ENCODE measurements at regions not wholly inside any gene's neighbourhood (a gene's known extent, or its start where the extent isn't known, plus 50 kb on each side); places are given as distances from the start of the nearest gene placed in this dataset.
A peak's percentile ranks its signal among the peaks of the same experiment; 100 is the strongest.

DNA sequence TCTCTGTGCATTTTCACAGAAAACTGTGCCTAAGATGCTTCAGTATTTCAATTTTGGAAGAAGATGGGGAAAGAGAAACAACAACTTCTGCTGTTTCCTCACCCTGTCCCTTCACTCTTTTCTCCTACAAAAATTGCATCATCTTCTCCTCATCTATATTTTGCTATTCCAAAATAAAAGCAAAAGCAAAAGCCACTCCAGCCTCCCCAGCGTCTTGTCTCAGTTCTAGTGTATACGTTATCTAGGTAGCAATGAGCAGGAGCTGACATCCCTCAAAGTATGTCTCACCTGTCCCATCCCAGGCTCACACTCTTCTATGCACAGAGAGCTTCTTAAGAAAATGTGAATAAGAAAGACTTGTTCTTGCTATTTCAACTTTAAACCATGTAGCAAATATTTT is 163.8 kb upstream of the TAB2 start:
- Histone ChIP-seq H3K36me3 (ENCODE audit: control insufficient read depth, insufficient read depth, low read length) (no peaks in the 10 kb centered on the region), H3K79me2 (ENCODE audit: control insufficient read depth, insufficient read depth, low read length) (no peaks in the 10 kb centered on the region), H3K4me1 (replicated peaks in 1 of 2; ENCODE audit: control insufficient read depth in 2 of 2, insufficient read depth in 2 of 2, low read length in 2 of 2) (0 out of 5 replicates have a peak, but pooled peaks cover 0 to 2% of the 10 kb centered on the region in 2 experiments), H3K9ac (ENCODE audit: insufficient read depth in 1 of 2, low read depth in 2 of 2, low read length in 2 of 2) (no peak overlapping the region), H3K27ac (ENCODE audit: extremely low read depth, low read depth, low read length) (no peak overlapping the region), H3K4me2 (ENCODE audit: insufficient read depth, low read length) (no peak overlapping the region), H2AFZ (ENCODE audit: low read depth, low read length) (no peak overlapping the region), H3K27me3 (ENCODE audit: control insufficient read depth in 2 of 2, insufficient read depth in 2 of 2, low read length in 2 of 2) (no peaks in the 10 kb centered on the region; a peak in 2 of 5 replicates), H4K20me1 (replicated peaks; ENCODE audit: control insufficient read depth, insufficient read depth, low read length) (no peaks in the 10 kb centered on the region), H3K4me3 (no peak overlapping the region), H3K9me1 (ENCODE audit: control insufficient read depth, insufficient read depth, low read length) (no peaks in the 10 kb centered on the region), H3K9me3 (replicated peaks; ENCODE audit: control insufficient read depth, insufficient read depth, low read depth, low read length) (no peaks in the 10 kb centered on the region)
- intact Hi-C loops (cut with micrococcal nuclease), result no loop called here
- POLR2A ChIA-PET, result interaction anchor here (1.1 to 2.2 kb wide), 4 partner anchors 8 to 253 kb away, joined by 3 to 8 read pairs (median 6); no protein-coding TSS in a partner anchor
- ATAC-seq (no peak), FAIRE-seq (no peak), DNase-seq (ENCODE audit: extremely low read depth in 1 of 4, low spot score in 3 of 4) (no peak)
- WGBS (ENCODE audit: insufficient coverage, low coverage, missing lambda C conversion rate), result 19% methylated on average over 2 of the region's 2 CpGs
- TF ChIP-seq MCM7 (IDR thresholded peaks at IDR 0.05) (no peak), FOXP1 (CRISPR knock-in tag; IDR thresholded peaks at IDR 0.05) (no peak), CBFA2T3 (IDR thresholded peaks at IDR 0.05) (no peak), ZNF311 (CRISPR knock-in tag; IDR thresholded peaks at IDR 0.05) (no peak), CEBPG (CRISPR knock-in tag; IDR thresholded peaks at IDR 0.05) (no peak), CEBPG (tag; conservative IDR thresholded peaks at IDR 0.05 in 1 of 2, IDR thresholded peaks at IDR 0.05 in 1 of 2) (peak; percentile 53 to 64), C11orf30 (IDR thresholded peaks at IDR 0.05; ENCODE audit: low read depth) (no peak), HDAC1 (IDR thresholded peaks at IDR 0.05) (no peak), NFIC (IDR thresholded peaks at IDR 0.05) (no peak)
- TF ChIP-seq, protein P1, sequence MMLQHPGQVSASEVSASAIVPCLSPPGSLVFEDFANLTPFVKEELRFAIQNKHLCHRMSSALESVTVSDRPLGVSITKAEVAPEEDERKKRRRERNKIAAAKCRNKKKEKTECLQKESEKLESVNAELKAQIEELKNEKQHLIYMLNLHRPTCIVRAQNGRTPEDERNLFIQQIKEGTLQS (IDR thresholded peaks at IDR 0.05), result peak; percentile 59
- TF ChIP-seq, protein P1 (CRISPR knock-in tag; conservative IDR thresholded peaks at IDR 0.05), result no peak
- in situ Hi-C loops (cut with MboI), result no loop called here
- BruUV-seq (replicated peaks), result no TSS peak
- CTCF ChIA-PET (ENCODE audit: low intra/inter-chr PET ratio), result no interaction called here
